ENCODE measurements at regions not wholly inside any gene's neighbourhood (a gene's known extent, or its start where the extent isn't known, plus 50 kb on each side); places are given as distances from the start of the nearest gene placed in this dataset.

GRCh38 chr7:131900785-131901287, 344.4 kb upstream of the PODXL start:
- Histone ChIP-seq H2AFZ (ENCODE audit: low read depth, low read length) (no peak overlapping the region), H3K27ac (ENCODE audit: insufficient read depth, low read depth, low read length) (no peak overlapping the region), H3K4me1 (ENCODE audit: control insufficient read depth, extremely low read depth, insufficient read depth, low read length) (peaks cover 15% of the 10 kb centered on the region), H3K9me3 (replicated peaks; ENCODE audit: control insufficient read depth, insufficient read depth, low read length) (no peaks in the 10 kb centered on the region), H3K4me2 (ENCODE audit: insufficient read depth, low read length) (no peak overlapping the region), H3K79me2 (ENCODE audit: control insufficient read depth, insufficient read depth, low read length) (no peaks in the 10 kb centered on the region), H3K9me1 (replicated peaks; ENCODE audit: control insufficient read depth, extremely low read depth, insufficient read depth, low read length) (no peaks in the 10 kb centered on the region), H3K36me3 (ENCODE audit: control insufficient read depth in 2 of 2, extremely low read depth in 1 of 2, insufficient read depth in 2 of 2, low read length in 2 of 2) (no peaks in the 10 kb centered on the region), H3K27me3 (ENCODE audit: control insufficient read depth in 2 of 2, insufficient read depth in 2 of 2, low read length in 2 of 2) (peaks cover 2 to 10% of the 10 kb centered on the region in 2 experiments), H3K9ac (replicated peaks; ENCODE audit: extremely low read depth, insufficient read depth, low read length) (no peak overlapping the region), H4K20me1 (replicated peaks; ENCODE audit: control insufficient read depth, extremely low read depth, insufficient read depth, low read length) (no peaks in the 10 kb centered on the region), H3K4me3 (replicated peaks in 1 of 3; ENCODE audit: insufficient read depth in 1 of 3, low read depth in 1 of 3, low read length in 3 of 3) (no peak overlapping the region)
- ChIA-PET POLR2A (no interaction called here), CTCF (interaction anchor here (1.7 kb wide), 1 partner anchor 44 kb away, joined by 5 read pairs; no protein-coding TSS in a partner anchor)
- FAIRE-seq (no peak), DNase-seq (ENCODE audit: low read depth, low spot score) (no peak)
- dilution Hi-C loops (cut with MboI; ENCODE audit: extremely low pct_ligation_motif_present, low sequenced_read_pairs) (no loop called here), intact Hi-C loops (cut with micrococcal nuclease) (no loop called here)
- no TSS peak for BruUV-seq (replicated peaks)
- TF ChIP-seq POLR2AphosphoS5 (IDR thresholded peaks at IDR 0.05; ENCODE audit: insufficient read depth, low read depth, low read length) (no peak), JUN (IDR thresholded peaks at IDR 0.05; ENCODE audit: borderline replicate concordance, insufficient read depth, insufficient read length, low read depth) (no peak), POLR2A (IDR thresholded peaks at IDR 0.05; ENCODE audit: low read depth, low read length) (no peak), FOS (IDR thresholded peaks at IDR 0.05; ENCODE audit: borderline replicate concordance, insufficient read depth, low read length) (no peak), CTCF (IDR thresholded peaks at IDR 0.05; ENCODE audit: extremely low read depth in 1 of 2, insufficient read depth in 1 of 2, low read depth in 1 of 2, low read length in 2 of 2) (no peak), EZH2 (IDR thresholded peaks at IDR 0.05; ENCODE audit: borderline replicate concordance, low read depth, low read length, severe bottlenecking) (no peak), MYC (IDR thresholded peaks at IDR 0.05; ENCODE audit: low read depth, low read length) (no peak), GATA2 (IDR thresholded peaks at IDR 0.05; ENCODE audit: insufficient read depth, insufficient read length, low read depth, low read length) (no peak)
- TF ChIP-seq, protein P1, sequence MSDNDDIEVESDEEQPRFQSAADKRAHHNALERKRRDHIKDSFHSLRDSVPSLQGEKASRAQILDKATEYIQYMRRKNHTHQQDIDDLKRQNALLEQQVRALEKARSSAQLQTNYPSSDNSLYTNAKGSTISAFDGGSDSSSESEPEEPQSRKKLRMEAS (IDR thresholded peaks at IDR 0.05; ENCODE audit: insufficient read depth, insufficient read length) = no peak
